GM23248 (cell line): ENCODE measurements at regions not wholly inside any gene's neighbourhood (a gene's known extent, or its start where the extent isn't known, plus 50 kb on each side); places are given as distances from the start of the nearest gene placed in this dataset.

Source experiments
- DNase-seq: peaks from one replicate; pipeline ENCODE4 v3.0.0-alpha.2; 2015
- H2AFZ ChIP-seq: fragments of 200-600 bp; sonication (generic); 2 replicates; pipeline ENCODE4 v1.6.1; 2016; ENCODE audit warnings: antibody characterized with exemption
- H3F3A ChIP-seq: fragments of 200-600 bp; sonication (generic); 2 replicates; pipeline ENCODE4 v1.6.1; 2016; ENCODE audit warnings: mild to moderate bottlenecking, antibody characterized with exemption, mixed run types; ENCODE audit not compliant: insufficient read depth
- H3K27ac ChIP-seq: fragments of 200-600 bp; sonication (generic); 2 replicates; pipeline ENCODE4 v1.5.1; 2016; ENCODE audit warnings: mild to moderate bottlenecking
- H3K27me3 ChIP-seq: fragments of 200-600 bp; sonication (generic); replicated peaks from 2 replicates; pipeline ENCODE4 v1.6.1; 2016; ENCODE audit warnings: mild to moderate bottlenecking; ENCODE audit not compliant: insufficient read depth
- H3K36me3 ChIP-seq: fragments of 200-600 bp; sonication (generic); 2 replicates; pipeline ENCODE4 v1.6.1; 2016; ENCODE audit warnings: low read depth, mild to moderate bottlenecking
- H3K4me1 ChIP-seq: fragments of 200-600 bp; sonication (generic); 2 replicates; pipeline ENCODE4 v1.6.1; 2016; ENCODE audit warnings: mild to moderate bottlenecking; ENCODE audit not compliant: insufficient read depth
- H3K4me2 ChIP-seq: fragments of 200-600 bp; sonication (generic); one replicate; pipeline ENCODE4 v1.6.1; 2016; ENCODE audit warnings: mild to moderate bottlenecking; ENCODE audit not compliant: unreplicated experiment
- H3K4me3 ChIP-seq: fragments of 200-600 bp; sonication (generic); 2 replicates; pipeline ENCODE4 v1.5.1; 2016; ENCODE audit warnings: mild to moderate bottlenecking
- H3K79me2 ChIP-seq: fragments of 200-600 bp; sonication (generic); 2 replicates; pipeline ENCODE4 v1.6.1; 2016; ENCODE audit warnings: mild to moderate bottlenecking; ENCODE audit not compliant: insufficient read depth
- H3K9ac ChIP-seq: fragments of 200-600 bp; sonication (generic); 2 replicates; pipeline ENCODE4 v1.6.1; 2016; ENCODE audit warnings: mild to moderate bottlenecking
- H3K9me2 ChIP-seq: fragments of 200-600 bp; sonication (generic); 2 replicates; pipeline ENCODE4 v1.6.1; 2016; ENCODE audit warnings: mixed run types, mild to moderate bottlenecking, moderate library complexity; ENCODE audit not compliant: insufficient read depth
- H3K9me3 ChIP-seq: fragments of 200-600 bp; sonication (generic); one replicate; pipeline ENCODE4 v1.6.1; 2017; ENCODE audit warnings: low read depth
- H4K20me1 ChIP-seq: fragments of 200-600 bp; sonication (generic); 2 replicates; pipeline ENCODE4 v1.6.0; 2016; ENCODE audit not compliant: insufficient read depth
- EZH2 ChIP-seq: fragments of 200-600 bp; sonication (generic); IDR thresholded peaks from 2 replicates; pipeline ENCODE4 v1.6.1; 2018; ENCODE audit warnings: antibody characterized with exemption, mild to moderate bottlenecking; ENCODE audit not compliant: insufficient read depth, poor library complexity, severe bottlenecking
- EZH2phosphoT487 ChIP-seq: fragments of 200-600 bp; sonication (generic); IDR thresholded peaks from 2 replicates; pipeline ENCODE4 v1.6.1; 2018; ENCODE audit warnings: antibody characterized with exemption, moderate library complexity, mild to moderate bottlenecking, low read depth; ENCODE audit not compliant: insufficient read depth
- WGBS, 2 experiments: methylation state at CpG; one replicate each; pipeline ENCODE4 v1.1.6; 2015 to 2017; ENCODE audit warnings: low lambda C conversion rate in 2 of 2, low coverage in 1 of 2; ENCODE audit errors: missing lambda C conversion rate in 2 of 2; 5-methylcytosine and 5-hydroxymethylcytosine counted together
- in situ Hi-C: fragments of 300-500 bp; cut with MboI; formaldehyde crosslinking; loops from 2 replicates; pipeline ENCODE4 v1.15.0; 2020

GRCh38 chr1:100604372-100604771 lies 66.4 kb downstream of the GPR88 start:
- TF ChIP-seq EZH2phosphoT487 (no peak), EZH2 (no peak)
- Histone ChIP-seq H3K27me3 (no peaks in the 10 kb centered on the region), H4K20me1 (no peaks in the 10 kb centered on the region), H3K4me3 (no peak overlapping the region), H3K36me3 (no peaks in the 10 kb centered on the region), H2AFZ (no peak overlapping the region), H3K4me1 (peaks cover 25% of the 10 kb centered on the region), H3K4me2 (no peak overlapping the region), H3K9ac (no peak overlapping the region), H3K9me3 (no peaks in the 10 kb centered on the region), H3F3A (no peaks in the 10 kb centered on the region; the same call in 1 of the 2 replicates), H3K79me2 (no peaks in the 10 kb centered on the region), H3K9me2 (no peaks in the 10 kb centered on the region), H3K27ac (no peak overlapping the region)
- 45 to 50% methylated on average over 1 of the region's 1 CpG for WGBS, 2 experiments
- no peak for DNase-seq
- in situ Hi-C loops: loop anchor here (10.0 kb wide), 1 partner anchor 260 kb away; no protein-coding TSS in a partner anchor

DNA sequence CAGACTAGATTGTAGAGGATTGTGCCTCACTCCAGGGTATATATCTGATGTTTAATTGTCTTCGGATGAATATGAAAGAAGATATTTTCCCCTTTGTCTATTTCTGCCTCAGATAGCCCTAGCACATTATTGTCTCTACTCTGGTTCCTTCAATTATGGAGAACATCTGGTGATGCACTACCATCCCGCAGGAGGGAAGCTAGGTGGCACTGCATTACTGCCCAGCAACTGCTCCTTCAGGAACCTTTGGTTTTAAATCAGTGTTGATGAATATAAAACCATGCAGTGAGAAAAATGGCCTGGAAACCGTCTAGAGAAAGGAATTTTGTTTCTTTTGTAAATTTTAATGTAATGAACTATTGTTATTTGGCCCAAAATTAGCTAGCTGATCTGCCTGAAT lies 68.5 kb downstream of the GPR88 start:
- H3K4me1 ChIP-seq: peaks cover 25% of the 10 kb centered on the region
- no peaks in the 10 kb centered on the region; the same call in 1 of the 2 replicates for H3F3A ChIP-seq
- H4K20me1 ChIP-seq: no peaks in the 10 kb centered on the region
- no peaks in the 10 kb centered on the region for H3K36me3 ChIP-seq
- no peaks in the 10 kb centered on the region for H3K27me3 ChIP-seq
- no peaks in the 10 kb centered on the region for H3K9me3 ChIP-seq
- H3K9ac ChIP-seq: no peak overlapping the region
- H2AFZ ChIP-seq: peak overlapping the region; percentile 62; the same call in 1 of the 2 replicates
- no peak for TF ChIP-seq EZH2phosphoT487
- TF ChIP-seq EZH2: no peak
- no peak overlapping the region for H3K4me2 ChIP-seq
- peak; percentile 81 for DNase-seq
- H3K9me2 ChIP-seq: no peaks in the 10 kb centered on the region
- no peaks in the 10 kb centered on the region for H3K79me2 ChIP-seq
- in situ Hi-C loops: loop anchor here (10.0 kb wide), 1 partner anchor 258 kb away; no protein-coding TSS in a partner anchor
- WGBS, 2 experiments: 4% methylated on average over 3 of the region's 3 CpGs
- no peak overlapping the region for H3K4me3 ChIP-seq
- H3K27ac ChIP-seq: no peak overlapping the region

DNA sequence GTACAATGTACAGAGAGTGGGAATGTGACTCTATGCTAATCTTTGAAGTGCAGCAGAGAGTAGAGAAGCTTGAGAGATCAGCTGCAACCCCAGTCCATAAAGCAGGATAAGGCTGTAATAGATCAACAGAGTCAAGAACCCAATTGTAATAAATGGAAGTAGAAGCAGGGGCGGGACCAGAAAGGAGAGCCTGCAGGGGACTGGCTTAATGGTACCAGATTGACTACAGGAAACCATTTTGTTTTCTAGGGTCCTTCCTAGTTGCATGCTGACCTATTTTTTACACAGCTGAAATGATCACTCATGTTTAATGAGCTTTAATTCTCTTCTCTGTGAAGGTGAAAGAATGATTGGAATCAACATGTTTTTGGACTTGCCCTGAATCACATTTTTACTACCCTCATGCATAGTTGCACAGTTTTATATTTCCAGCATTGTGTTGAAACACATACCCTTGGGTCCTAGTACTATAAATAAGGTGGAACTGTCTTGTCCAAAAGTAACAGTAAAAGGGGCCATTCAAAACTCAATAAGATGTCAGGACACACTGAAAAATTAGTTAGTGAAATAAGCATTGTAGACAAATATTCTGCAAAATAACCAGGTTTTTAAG lies 69.8 kb downstream of the GPR88 start:
- no peaks in the 10 kb centered on the region for H3K79me2 ChIP-seq
- 100% methylated on average over 1 of the region's 1 CpG for WGBS, 2 experiments
- H3K4me1 ChIP-seq: peaks cover 25% of the 10 kb centered on the region
- no peaks in the 10 kb centered on the region for H4K20me1 ChIP-seq
- H3K27me3 ChIP-seq: no peaks in the 10 kb centered on the region
- TF ChIP-seq EZH2phosphoT487 (no peak), EZH2 (no peak)
- in situ Hi-C loops: loop anchor here (10.0 kb wide), 1 partner anchor 257 kb away; no protein-coding TSS in a partner anchor
- H3K27ac ChIP-seq: no peak overlapping the region
- H3K36me3 ChIP-seq: no peaks in the 10 kb centered on the region
- H2AFZ ChIP-seq: peak overlapping the region; percentile 21
- no peak overlapping the region for H3K4me3 ChIP-seq
- H3K9ac ChIP-seq: no peak overlapping the region
- DNase-seq: no peak
- H3K4me2 ChIP-seq: peak overlapping the region; percentile 18
- H3F3A ChIP-seq: no peaks in the 10 kb centered on the region; the same call in 1 of the 2 replicates
- H3K9me2 ChIP-seq: no peaks in the 10 kb centered on the region
- no peaks in the 10 kb centered on the region for H3K9me3 ChIP-seq

GRCh38 chr1:100609849-100610248 lies 71.9 kb downstream of the GPR88 start:
- H4K20me1 ChIP-seq: no peaks in the 10 kb centered on the region
- H3K9ac ChIP-seq: no peak overlapping the region
- no peak overlapping the region for H3K4me2 ChIP-seq
- no peak overlapping the region for H3K27ac ChIP-seq
- no peaks in the 10 kb centered on the region for H3K9me2 ChIP-seq
- 95 to 97% methylated on average over 3 of the region's 3 CpGs for WGBS, 2 experiments
- no peak overlapping the region for H3K4me3 ChIP-seq
- H3F3A ChIP-seq: no peaks in the 10 kb centered on the region; the same call in 1 of the 2 replicates
- TF ChIP-seq EZH2 (no peak), EZH2phosphoT487 (no peak)
- no peaks in the 10 kb centered on the region for H3K9me3 ChIP-seq
- no peak for DNase-seq
- in situ Hi-C loops: loop anchor here (10.0 kb wide), 1 partner anchor 255 kb away; no protein-coding TSS in a partner anchor
- H3K36me3 ChIP-seq: no peaks in the 10 kb centered on the region
- no peak overlapping the region for H2AFZ ChIP-seq
- peaks cover 25% of the 10 kb centered on the region for H3K4me1 ChIP-seq
- H3K79me2 ChIP-seq: no peaks in the 10 kb centered on the region
- H3K27me3 ChIP-seq: no peaks in the 10 kb centered on the region
